WTC11 (cell line): ENCODE measurements at regions not wholly inside any gene's neighbourhood (a gene's known extent, or its start where the extent isn't known, plus 50 kb on each side); places are given as distances from the start of the nearest gene placed in this dataset.

Experiments
- ATAC-seq: fragments of 200-7000 bp; cut with Tn5 transposase; 2 replicates; pipeline ENCODE4 v1.10.0; 2021; ENCODE audit warnings: mild to moderate bottlenecking, moderate library complexity
- CTCF ChIA-PET: fragments of 300-600 bp; sonication (Branson Sonifier 250); formaldehyde crosslinking; loops from one replicate; lab custom pipeline; 2021; ENCODE audit warnings: antibody characterized with exemption; lab: Charles Lee
- POLR2A ChIA-PET: fragments of 350-600 bp; sonication (Branson Sonifier 250); formaldehyde crosslinking; loops from one replicate; lab custom pipeline; 2021; ENCODE audit warnings: antibody characterized with exemption; lab: Charles Lee
- DNase-seq: peaks from one replicate; pipeline ENCODE4 v3.0.0; 2021; ENCODE audit warnings: low spot score
- H3K27ac Mint-ChIP-seq: 2 replicates; pipeline ENCODE4 v1.8.0; 2021; ENCODE audit warnings: mixed read lengths
- H3K27me3 Mint-ChIP-seq: 2 replicates; pipeline ENCODE4 v1.8.0; 2021; ENCODE audit warnings: low read depth, mild to moderate bottlenecking, moderate library complexity, mixed read lengths
- H3K36me3 Mint-ChIP-seq: 2 replicates; pipeline ENCODE4 v1.8.0; 2021; ENCODE audit warnings: mixed read lengths
- H3K4me1 Mint-ChIP-seq: 2 replicates; pipeline ENCODE4 v1.8.0; 2022; ENCODE audit warnings: mixed read lengths
- H3K4me3 Mint-ChIP-seq: 2 replicates; pipeline ENCODE4 v1.8.0; 2021; ENCODE audit warnings: mild to moderate bottlenecking, moderate library complexity, mixed read lengths
- H3K9me3 Mint-ChIP-seq: 2 replicates; pipeline ENCODE4 v1.8.0; 2021; ENCODE audit warnings: mixed read lengths
- ATF2 ChIP-seq: sonication (generic); formaldehyde crosslinking; IDR thresholded peaks from 2 replicates; pipeline ENCODE4 v1.8.1; 2022; ENCODE audit warnings: low read depth, missing genetic modification reagents, borderline replicate concordance
- CREM ChIP-seq: sonication (generic); formaldehyde crosslinking; IDR thresholded peaks from 2 replicates; pipeline ENCODE4 v1.8.1; 2022; ENCODE audit warnings: mild to moderate bottlenecking, missing genetic modification reagents, moderate library complexity
- GTF2I ChIP-seq: fragments of 250-450 bp; sonication (Bioruptor Pico); conservative IDR thresholded peaks from 2 replicates; pipeline ENCODE4 v1.4.0; 2021; ENCODE audit warnings: mild to moderate bottlenecking
- NFE2L1 ChIP-seq: sonication (generic); formaldehyde crosslinking; IDR thresholded peaks from 2 replicates; pipeline ENCODE4 v1.8.1; 2023; ENCODE audit warnings: missing genetic modification reagents
- ZNF121 ChIP-seq: sonication (generic); formaldehyde crosslinking; IDR thresholded peaks from 2 replicates; pipeline ENCODE4 v1.8.0; 2023; ENCODE audit warnings: missing genetic modification reagents
- ZNF232 ChIP-seq: sonication (generic); formaldehyde crosslinking; IDR thresholded peaks from 2 replicates; pipeline ENCODE4 v1.8.0; 2022; ENCODE audit warnings: mild to moderate bottlenecking, missing genetic modification reagents
- ZNF532 ChIP-seq: fragments of 250-450 bp; sonication (Bioruptor Pico); IDR thresholded peaks from 2 replicates; pipeline ENCODE4 v1.9.0; 2021; ENCODE audit warnings: mild to moderate bottlenecking, borderline replicate concordance
- TF ChIP-seq, protein P1 (sequence below): sonication (generic); formaldehyde crosslinking; IDR thresholded peaks from 2 replicates; pipeline ENCODE4 v1.8.0; 2023; ENCODE audit warnings: mild to moderate bottlenecking, missing genetic modification reagents
- TF ChIP-seq, protein P2 (sequence below): fragments of 250-450 bp; sonication (Bioruptor Pico); IDR thresholded peaks from 2 replicates; pipeline ENCODE4 v2.1.2; 2022; ENCODE audit warnings: mild to moderate bottlenecking, moderate library complexity
- TF ChIP-seq, protein P3 (sequence below): sonication (generic); formaldehyde crosslinking; IDR thresholded peaks from 2 replicates; pipeline ENCODE4 v1.8.1; 2022; ENCODE audit warnings: missing genetic modification reagents, borderline replicate concordance
- TF ChIP-seq, protein P4 (sequence below): sonication (generic); formaldehyde crosslinking; IDR thresholded peaks from 2 replicates; pipeline ENCODE4 v1.8.1; 2023; ENCODE audit warnings: mild to moderate bottlenecking, missing genetic modification reagents
- TF ChIP-seq, protein P5 (sequence below): fragments of 250-450 bp; sonication (Bioruptor Pico); IDR thresholded peaks from 2 replicates; pipeline ENCODE4 v1.9.0; 2021; ENCODE audit warnings: mild to moderate bottlenecking
- TF ChIP-seq, protein P6 (sequence below): sonication (generic); formaldehyde crosslinking; IDR thresholded peaks from 2 replicates; pipeline ENCODE4 v1.8.0; 2023; ENCODE audit warnings: missing genetic modification reagents

- Mint-ChIP-seq H3K27me3 (peaks cover 2% of the 10 kb centered on the region; the same call in 1 of the 2 replicates), H3K27ac (no peak overlapping the region), H3K9me3 (no peaks in the 10 kb centered on the region; the same call in 1 of the 2 replicates), H3K4me3 (no peak overlapping the region), H3K4me1 (peaks cover 9% of the 10 kb centered on the region), H3K36me3 (no peaks in the 10 kb centered on the region)
- ChIA-PET CTCF (no interaction called here), POLR2A (no interaction called here)
- DNase-seq (no peak), ATAC-seq (no peak)
- TF ChIP-seq ATF2 (CRISPR knock-in tag) (no peak), GTF2I (CRISPR knock-in tag) (no peak), ZNF232 (no peak)
Observed at GRCh38 chr10:44033008-44033407, 351.9 kb downstream of the CXCL12 start.

DNA sequence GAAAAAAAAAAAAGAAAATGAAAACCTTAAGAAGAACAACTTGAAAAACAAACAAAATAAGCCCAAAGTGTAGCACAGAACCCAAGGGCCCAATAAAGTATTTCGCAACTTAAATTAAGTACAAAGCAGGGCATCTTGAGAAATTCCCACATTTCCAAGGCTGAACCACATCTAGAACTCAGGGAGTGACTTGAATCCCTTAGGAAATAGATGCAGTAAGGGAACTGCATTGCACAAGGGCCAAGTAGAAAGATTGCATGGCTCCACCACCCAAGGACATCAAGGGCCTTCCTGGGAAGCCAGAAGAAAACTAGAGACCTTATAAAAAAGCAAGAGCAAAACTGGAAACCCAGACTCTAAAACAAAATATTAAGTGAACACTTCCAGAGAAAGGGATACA is 352.7 kb downstream of the CXCL12 start:
- no peak overlapping the region for H3K4me3 Mint-ChIP-seq
- no peak overlapping the region for H3K27ac Mint-ChIP-seq
- DNase-seq = no peak
- ChIA-PET CTCF (no interaction called here), POLR2A (no interaction called here)
- peaks cover 9% of the 10 kb centered on the region for H3K4me1 Mint-ChIP-seq
- TF ChIP-seq, protein P1, sequence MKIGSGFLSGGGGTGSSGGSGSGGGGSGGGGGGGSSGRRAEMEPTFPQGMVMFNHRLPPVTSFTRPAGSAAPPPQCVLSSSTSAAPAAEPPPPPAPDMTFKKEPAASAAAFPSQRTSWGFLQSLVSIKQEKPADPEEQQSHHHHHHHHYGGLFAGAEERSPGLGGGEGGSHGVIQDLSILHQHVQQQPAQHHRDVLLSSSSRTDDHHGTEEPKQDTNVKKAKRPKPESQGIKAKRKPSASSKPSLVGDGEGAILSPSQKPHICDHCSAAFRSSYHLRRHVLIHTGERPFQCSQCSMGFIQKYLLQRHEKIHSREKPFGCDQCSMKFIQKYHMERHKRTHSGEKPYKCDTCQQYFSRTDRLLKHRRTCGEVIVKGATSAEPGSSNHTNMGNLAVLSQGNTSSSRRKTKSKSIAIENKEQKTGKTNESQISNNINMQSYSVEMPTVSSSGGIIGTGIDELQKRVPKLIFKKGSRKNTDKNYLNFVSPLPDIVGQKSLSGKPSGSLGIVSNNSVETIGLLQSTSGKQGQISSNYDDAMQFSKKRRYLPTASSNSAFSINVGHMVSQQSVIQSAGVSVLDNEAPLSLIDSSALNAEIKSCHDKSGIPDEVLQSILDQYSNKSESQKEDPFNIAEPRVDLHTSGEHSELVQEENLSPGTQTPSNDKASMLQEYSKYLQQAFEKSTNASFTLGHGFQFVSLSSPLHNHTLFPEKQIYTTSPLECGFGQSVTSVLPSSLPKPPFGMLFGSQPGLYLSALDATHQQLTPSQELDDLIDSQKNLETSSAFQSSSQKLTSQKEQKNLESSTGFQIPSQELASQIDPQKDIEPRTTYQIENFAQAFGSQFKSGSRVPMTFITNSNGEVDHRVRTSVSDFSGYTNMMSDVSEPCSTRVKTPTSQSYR (CRISPR knock-in tag) = no peak
- TF ChIP-seq, protein P2, sequence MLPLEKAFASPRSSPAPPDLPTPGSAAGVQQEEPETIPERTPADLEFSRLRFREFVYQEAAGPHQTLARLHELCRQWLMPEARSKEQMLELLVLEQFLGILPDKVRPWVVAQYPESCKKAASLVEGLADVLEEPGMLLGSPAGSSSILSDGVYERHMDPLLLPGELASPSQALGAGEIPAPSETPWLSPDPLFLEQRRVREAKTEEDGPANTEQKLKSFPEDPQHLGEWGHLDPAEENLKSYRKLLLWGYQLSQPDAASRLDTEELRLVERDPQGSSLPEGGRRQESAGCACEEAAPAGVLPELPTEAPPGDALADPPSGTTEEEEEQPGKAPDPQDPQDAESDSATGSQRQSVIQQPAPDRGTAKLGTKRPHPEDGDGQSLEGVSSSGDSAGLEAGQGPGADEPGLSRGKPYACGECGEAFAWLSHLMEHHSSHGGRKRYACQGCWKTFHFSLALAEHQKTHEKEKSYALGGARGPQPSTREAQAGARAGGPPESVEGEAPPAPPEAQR (CRISPR knock-in tag) = no peak
- TF ChIP-seq, protein P3, sequence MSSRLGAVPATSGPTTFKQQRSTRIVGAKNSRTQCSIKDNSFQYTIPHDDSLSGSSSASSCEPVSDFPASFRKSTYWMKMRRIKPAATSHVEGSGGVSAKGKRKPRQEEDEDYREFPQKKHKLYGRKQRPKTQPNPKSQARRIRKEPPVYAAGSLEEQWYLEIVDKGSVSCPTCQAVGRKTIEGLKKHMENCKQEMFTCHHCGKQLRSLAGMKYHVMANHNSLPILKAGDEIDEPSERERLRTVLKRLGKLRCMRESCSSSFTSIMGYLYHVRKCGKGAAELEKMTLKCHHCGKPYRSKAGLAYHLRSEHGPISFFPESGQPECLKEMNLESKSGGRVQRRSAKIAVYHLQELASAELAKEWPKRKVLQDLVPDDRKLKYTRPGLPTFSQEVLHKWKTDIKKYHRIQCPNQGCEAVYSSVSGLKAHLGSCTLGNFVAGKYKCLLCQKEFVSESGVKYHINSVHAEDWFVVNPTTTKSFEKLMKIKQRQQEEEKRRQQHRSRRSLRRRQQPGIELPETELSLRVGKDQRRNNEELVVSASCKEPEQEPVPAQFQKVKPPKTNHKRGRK (CRISPR knock-in tag) = no peak
- TF ChIP-seq, protein P4, sequence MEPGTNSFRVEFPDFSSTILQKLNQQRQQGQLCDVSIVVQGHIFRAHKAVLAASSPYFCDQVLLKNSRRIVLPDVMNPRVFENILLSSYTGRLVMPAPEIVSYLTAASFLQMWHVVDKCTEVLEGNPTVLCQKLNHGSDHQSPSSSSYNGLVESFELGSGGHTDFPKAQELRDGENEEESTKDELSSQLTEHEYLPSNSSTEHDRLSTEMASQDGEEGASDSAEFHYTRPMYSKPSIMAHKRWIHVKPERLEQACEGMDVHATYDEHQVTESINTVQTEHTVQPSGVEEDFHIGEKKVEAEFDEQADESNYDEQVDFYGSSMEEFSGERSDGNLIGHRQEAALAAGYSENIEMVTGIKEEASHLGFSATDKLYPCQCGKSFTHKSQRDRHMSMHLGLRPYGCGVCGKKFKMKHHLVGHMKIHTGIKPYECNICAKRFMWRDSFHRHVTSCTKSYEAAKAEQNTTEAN (CRISPR knock-in tag) = no peak
- TF ChIP-seq ZNF532 (no peak), NFE2L1 (CRISPR knock-in tag) (no peak), ZNF121 (CRISPR knock-in tag) (no peak), CREM (CRISPR knock-in tag) (no peak)
- TF ChIP-seq, protein P5, sequence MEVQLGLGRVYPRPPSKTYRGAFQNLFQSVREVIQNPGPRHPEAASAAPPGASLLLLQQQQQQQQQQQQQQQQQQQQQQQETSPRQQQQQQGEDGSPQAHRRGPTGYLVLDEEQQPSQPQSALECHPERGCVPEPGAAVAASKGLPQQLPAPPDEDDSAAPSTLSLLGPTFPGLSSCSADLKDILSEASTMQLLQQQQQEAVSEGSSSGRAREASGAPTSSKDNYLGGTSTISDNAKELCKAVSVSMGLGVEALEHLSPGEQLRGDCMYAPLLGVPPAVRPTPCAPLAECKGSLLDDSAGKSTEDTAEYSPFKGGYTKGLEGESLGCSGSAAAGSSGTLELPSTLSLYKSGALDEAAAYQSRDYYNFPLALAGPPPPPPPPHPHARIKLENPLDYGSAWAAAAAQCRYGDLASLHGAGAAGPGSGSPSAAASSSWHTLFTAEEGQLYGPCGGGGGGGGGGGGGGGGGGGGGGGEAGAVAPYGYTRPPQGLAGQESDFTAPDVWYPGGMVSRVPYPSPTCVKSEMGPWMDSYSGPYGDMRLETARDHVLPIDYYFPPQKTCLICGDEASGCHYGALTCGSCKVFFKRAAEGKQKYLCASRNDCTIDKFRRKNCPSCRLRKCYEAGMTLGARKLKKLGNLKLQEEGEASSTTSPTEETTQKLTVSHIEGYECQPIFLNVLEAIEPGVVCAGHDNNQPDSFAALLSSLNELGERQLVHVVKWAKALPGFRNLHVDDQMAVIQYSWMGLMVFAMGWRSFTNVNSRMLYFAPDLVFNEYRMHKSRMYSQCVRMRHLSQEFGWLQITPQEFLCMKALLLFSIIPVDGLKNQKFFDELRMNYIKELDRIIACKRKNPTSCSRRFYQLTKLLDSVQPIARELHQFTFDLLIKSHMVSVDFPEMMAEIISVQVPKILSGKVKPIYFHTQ (CRISPR knock-in tag) = no peak
- TF ChIP-seq, protein P6, sequence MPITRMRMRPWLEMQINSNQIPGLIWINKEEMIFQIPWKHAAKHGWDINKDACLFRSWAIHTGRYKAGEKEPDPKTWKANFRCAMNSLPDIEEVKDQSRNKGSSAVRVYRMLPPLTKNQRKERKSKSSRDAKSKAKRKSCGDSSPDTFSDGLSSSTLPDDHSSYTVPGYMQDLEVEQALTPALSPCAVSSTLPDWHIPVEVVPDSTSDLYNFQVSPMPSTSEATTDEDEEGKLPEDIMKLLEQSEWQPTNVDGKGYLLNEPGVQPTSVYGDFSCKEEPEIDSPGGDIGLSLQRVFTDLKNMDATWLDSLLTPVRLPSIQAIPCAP (CRISPR knock-in tag) = no peak
- TF ChIP-seq, all 79 proteins: peak for 0
- H3K36me3 Mint-ChIP-seq = no peaks in the 10 kb centered on the region
- no peaks in the 10 kb centered on the region; the same call in 1 of the 2 replicates for H3K9me3 Mint-ChIP-seq
- peaks cover 2% of the 10 kb centered on the region; the same call in 1 of the 2 replicates for H3K27me3 Mint-ChIP-seq
- ATAC-seq = no peak
